GM18502 (cell line): ENCODE measurements at regions not wholly inside any gene's neighbourhood (a gene's known extent, or its start where the extent isn't known, plus 50 kb on each side); places are given as distances from the start of the nearest gene placed in this dataset.
"Not testable (repeated sequence)": the region's sequence is repeated elsewhere in the genome, so short reads cannot be mapped to it uniquely, and the experiment has no call there.

Source experiments
- ATAC-seq: cut with Tn5 transposase; IDR thresholded peaks from one replicate; pipeline ENCODE4 v1.9.1; 2021; ENCODE audit warnings: mild to moderate bottlenecking; ENCODE audit not compliant: unreplicated experiment, poor library complexity

DNA sequence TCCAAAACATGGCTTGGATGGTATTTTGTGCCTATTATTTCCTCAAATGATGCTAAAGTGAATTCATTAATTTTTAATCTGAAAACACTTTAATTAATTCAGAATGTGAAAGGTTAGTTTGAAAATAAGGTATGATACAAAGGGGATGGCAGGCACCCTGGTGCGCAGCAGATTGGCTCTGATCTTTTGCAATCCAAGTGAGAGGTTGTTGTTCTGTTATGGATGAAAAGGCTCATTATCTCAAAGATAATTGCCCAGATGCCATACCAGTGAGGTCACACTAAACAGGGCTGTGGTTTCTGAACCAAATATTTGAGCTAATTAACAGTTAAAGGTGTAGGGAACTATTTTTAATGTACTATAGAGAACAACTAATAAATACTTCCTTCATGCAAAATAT, 504.9 kb downstream of the RAPGEF2 start:
- no peak for ATAC-seq

GRCh38 chr4:159608436-159608835, 505.6 kb downstream of the RAPGEF2 start:
- no peak for ATAC-seq

DNA sequence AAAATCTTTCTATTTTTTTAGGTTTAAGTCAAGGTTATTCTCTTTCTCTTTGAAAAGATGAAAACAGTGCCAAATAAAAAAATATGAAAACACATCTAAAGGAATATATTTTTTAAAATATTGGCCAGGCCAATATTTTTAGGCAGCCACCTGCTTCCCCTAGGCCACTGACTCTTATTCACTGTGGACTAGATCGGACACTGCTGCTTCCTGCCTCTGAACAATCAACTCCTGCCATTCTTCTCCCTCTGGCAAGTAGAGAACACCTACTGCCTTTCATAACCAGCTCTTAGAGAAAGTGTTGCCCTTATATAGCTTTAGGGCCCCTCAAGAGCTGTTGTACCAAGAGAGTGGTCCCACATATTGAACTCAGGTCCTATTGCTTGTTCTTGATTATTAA, 529.2 kb downstream of the RAPGEF2 start:
- ATAC-seq, result no peak

- ATAC-seq, result no peak
These were observed 536.9 kb downstream of the RAPGEF2 start for GRCh38 chr4:159639671-159640323.

- no peak for ATAC-seq
These were observed 546.4 kb downstream of the RAPGEF2 start for GRCh38 chr4:159649237-159649636.

- ATAC-seq, result no peak
These were observed 550.0 kb downstream of the RAPGEF2 start for GRCh38 chr4:159652871-159653270.

DNA sequence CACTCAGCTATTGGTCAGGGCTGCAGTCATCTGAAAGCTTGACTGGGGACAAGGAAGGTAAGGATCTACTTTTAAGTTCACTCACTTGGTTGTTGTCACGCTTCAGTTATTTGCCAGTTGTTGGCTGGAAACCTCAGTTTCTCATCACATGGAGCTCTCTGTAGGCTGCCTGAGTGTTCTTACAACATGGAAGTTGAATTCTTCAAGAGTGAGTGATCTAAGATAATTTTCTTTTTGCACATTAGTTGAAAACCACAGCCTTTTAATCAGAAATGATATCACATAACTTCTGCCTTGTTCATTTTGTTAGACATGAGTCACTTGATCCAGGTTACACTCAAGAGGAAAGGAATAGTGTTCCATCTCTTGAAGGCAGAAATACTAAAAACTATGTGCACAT, 552.7 kb downstream of the RAPGEF2 start:
- ATAC-seq, result no peak

GRCh38 chr4:159669094-159669493, 566.2 kb downstream of the RAPGEF2 start:
- no peak for ATAC-seq

DNA sequence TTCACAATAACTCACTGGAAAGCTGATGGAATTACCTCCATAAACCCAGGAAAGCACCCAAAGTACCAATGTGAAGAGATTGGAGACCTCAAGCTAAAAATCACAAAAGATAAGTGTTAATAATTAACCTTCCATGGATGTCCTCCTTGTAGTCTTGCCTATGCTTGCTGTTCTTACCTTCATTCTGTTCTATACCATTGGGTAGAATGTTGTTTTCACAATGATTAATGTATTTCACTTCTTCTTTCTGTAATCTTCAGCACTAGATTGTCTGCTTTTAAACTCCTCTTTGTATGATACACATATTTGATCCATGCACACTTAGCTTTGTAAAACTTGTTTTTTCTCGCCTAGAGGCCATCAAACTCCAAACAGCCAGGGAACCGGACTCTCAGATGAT, 570.3 kb downstream of the RAPGEF2 start:
- no peak for ATAC-seq

- ATAC-seq, result no peak
These were observed 571.4 kb downstream of the RAPGEF2 start for GRCh38 chr4:159674241-159674640.

- ATAC-seq, result no peak
These were observed 574.6 kb downstream of the RAPGEF2 start for GRCh38 chr4:159677521-159677920.

DNA sequence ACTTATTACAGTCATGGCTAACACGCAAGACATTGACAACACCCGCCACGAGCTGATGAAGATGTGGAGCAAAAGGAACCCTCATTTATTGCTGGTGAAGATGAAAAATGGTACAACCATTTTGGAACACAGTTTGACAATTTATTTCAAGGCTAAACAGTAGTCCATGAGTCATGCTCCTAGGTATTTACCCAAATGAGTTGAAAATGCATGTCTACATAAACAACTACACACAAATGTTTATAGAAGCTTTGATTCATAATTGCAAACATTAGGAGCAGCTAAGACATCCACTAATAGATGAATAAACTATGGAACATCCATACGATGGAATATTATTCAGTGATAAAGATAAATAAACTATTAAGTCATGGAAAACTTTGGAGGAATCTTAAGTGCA, 580.1 kb downstream of the RAPGEF2 start:
- no peak for ATAC-seq

DNA sequence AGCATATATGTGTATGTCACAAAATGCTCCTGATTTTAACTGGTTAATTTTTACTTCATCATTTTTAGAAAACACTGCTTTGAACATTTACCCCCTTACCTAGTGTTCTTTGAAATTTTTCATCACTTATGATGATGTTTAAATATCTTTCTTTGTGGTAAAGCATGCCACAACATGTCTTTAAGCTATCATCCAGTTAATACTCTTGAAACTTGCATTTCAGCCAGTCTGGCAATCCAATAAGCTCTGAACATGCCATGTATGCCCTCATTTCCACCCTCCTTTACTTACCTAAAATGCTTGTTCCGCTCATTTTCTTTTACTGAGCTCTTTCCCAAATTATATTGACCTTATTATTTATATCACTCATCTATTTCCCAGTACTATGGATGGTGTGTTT, 581.2 kb downstream of the RAPGEF2 start:
- no peak for ATAC-seq

- no peak for ATAC-seq
These were observed 582.6 kb downstream of the RAPGEF2 start for GRCh38 chr4:159685340-159686092.

DNA sequence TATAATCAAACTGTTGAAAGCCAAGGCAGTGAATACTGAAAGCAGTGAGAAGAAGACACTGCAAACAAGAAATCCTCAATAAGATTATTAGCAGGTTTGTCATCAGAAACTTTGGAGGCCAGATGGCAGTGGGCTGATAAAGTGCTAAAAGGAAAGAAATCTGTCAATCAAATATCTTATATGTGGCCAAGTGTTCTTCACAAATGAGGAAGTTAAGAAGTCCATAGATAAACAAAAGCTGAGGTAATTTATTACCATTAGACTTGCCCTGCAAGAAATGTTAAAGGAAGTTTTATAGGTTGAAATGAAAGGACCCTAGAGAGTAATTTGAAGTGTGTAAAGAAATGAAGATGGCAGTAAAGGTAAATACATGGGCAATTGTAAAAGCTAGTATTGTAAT, 586.6 kb downstream of the RAPGEF2 start:
- ATAC-seq, result no peak

DNA sequence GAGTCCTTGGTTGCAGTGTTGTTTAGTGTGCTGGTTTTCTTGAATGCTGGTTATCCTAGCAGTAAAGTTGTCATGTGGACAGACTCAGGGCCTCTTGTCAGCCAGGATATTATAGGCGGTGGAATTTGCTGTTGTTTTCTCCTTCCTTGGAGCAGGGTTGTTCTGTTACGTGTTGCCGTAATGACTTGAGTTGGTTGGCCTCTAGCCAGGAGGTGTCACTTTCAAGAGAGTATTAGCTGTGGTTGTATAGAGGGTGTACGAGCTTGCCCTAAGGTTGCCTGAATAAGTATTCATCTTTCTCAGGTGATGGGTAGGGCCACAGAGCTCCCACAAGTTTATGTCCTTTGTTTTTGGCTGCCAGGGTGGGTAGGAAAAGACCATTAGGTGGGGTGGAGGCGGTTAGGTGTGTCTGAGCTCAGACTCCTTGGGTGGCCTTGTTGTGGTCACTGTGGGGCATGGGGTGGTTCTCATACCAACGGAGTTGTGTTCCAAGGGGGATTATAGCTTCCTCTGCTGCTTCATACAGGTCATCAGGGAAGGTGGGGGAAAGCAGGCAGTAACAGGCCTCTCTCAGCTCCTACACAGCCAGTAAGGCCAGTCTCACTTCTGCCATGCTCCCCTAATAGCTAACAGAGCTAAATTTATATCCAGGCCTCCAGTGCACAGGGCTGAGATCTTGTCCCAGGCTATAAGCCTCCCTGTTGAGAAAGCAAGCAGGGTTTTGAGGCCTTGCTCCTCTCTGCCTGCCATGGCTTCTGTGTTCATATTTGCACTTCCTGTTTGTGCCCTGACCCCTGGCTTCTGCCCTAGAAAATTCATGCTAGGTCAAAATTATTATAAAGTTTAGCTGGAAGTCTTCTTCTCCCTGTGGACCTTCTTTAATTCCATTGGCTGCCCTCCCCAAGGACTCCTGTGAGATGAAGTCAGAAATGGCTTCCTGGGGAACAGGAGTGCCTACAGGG, 594.7 kb downstream of the RAPGEF2 start:
- ATAC-seq, result no peak

- no peak for ATAC-seq
These were observed 595.5 kb downstream of the RAPGEF2 start for GRCh38 chr4:159698336-159698735.

DNA sequence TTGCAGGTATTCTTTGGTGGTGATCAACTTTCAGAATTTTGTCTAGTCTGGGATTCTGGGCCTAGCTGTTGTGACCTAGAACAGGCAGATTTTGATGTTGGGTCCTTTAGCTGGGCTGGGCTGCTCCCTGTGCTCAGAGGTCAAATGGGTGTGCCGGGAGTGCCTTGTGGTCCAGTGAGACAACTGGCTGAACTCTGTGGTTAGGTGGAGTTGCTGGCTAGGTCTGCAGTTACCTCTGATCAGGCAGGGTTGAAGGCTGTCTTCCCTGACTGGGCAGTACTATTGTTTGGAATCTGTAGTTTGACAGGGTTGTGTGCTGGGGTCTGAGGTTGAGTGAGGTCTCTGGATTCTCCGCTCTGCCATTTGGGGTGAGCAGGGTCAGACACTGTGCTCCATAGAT, 599.3 kb downstream of the RAPGEF2 start:
- ATAC-seq, result no peak

DNA sequence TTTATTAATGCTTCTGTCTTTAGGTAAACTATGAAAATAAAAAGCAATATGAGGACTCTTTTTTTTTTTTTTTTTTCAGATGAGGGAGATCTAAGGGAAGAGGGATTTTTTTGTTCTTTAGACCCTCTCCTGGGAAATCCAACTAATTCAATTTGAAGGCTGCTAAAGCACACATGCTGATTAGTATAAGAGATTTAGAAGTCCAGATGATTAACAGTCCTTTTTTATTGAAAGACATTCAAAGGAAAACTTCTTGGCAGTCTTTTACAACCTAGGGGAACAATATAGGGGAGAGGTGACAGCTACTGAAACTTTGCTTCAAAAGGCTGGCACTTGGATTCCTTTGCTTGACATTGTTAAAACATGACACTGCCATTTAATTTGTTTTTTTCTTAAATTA, 602.5 kb downstream of the RAPGEF2 start:
- ATAC-seq, result no peak

DNA sequence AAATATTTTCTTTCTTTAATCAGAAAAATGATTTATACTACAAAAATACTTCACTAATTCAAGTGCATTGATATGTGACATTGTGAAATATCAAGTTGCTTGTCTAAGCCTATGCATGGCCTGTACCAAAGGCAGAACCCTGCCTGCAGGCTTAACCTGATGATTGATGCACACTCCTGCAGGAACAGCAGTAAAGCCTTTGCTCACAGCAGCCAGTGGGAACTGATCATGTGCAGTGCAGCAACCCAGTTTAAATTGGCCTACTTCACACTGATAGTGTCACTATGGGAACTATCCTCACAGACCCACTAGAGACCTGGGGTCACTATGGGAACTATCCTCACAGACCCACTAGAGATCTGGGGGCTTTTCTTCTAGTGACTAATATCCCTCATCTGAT, 603.8 kb downstream of the RAPGEF2 start:
- no peak for ATAC-seq

GRCh38 chr4:159715180-159715579, 612.3 kb downstream of the RAPGEF2 start:
- not testable (repeated sequence) for ATAC-seq
